VCaP (cell line): ENCODE measurements at regions not wholly inside any gene's neighbourhood (a gene's known extent, or its start where the extent isn't known, plus 50 kb on each side); places are given as distances from the start of the nearest gene placed in this dataset.

ENCODE experiments used
- H3K27ac ChIP-seq: fragments of 450-650 bp; 2 replicates; pipeline ENCODE4 v1.5.1; 2017
- TF ChIP-seq, protein P1 (sequence below): fragments of 450-650 bp; conservative IDR thresholded peaks from 2 replicates; pipeline ENCODE4 v1.5.1; 2017; ENCODE audit warnings: mild to moderate bottlenecking, moderate library complexity

DNA sequence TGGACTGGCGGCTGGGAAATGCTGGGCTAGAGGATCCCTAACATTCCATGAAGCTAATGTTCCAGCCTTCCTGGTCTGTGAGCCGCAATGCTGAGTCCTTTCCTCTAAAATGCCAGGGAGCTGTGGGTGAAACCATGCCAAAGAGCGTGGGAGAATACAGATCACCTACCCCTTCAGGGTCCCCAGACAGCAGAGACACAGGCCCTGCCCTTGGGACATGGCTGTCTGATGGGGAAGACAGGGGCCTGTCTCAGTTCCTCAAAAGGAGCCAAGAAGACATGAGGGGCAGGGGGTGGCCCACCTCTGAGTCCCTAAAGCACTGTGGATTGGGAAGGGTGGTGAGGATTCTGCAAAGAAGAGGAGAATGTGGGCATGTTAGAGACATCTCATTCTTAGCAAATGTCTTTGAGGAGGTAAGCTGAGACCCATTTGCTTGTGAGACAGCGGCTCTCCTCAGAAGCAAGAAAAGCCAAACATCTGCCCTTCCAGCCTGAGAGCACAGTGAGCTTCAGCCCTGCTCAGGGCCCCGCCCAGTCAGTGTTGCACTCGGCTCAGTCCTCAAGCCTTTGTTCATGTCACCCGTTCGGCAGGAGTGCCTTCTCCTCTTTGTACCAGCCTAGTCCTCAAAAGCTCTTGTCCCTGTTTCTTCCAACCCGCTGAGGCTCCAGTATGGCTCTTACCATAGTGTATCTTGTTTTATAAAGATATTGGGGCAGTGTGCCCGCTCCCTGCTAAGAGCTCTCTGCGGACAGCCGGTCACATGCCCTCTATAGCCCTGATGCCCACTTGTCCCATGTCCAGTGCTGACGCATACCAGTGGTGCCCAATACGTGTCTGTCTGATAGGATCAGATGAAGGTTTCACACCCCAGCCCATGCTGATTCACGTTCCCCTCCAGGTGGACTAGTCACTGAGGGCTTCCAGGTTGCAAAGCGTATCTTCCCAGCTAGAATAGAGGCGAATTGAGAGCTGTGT, 286.2 kb downstream of the CYP26B1 start:
- TF ChIP-seq, protein P1, sequence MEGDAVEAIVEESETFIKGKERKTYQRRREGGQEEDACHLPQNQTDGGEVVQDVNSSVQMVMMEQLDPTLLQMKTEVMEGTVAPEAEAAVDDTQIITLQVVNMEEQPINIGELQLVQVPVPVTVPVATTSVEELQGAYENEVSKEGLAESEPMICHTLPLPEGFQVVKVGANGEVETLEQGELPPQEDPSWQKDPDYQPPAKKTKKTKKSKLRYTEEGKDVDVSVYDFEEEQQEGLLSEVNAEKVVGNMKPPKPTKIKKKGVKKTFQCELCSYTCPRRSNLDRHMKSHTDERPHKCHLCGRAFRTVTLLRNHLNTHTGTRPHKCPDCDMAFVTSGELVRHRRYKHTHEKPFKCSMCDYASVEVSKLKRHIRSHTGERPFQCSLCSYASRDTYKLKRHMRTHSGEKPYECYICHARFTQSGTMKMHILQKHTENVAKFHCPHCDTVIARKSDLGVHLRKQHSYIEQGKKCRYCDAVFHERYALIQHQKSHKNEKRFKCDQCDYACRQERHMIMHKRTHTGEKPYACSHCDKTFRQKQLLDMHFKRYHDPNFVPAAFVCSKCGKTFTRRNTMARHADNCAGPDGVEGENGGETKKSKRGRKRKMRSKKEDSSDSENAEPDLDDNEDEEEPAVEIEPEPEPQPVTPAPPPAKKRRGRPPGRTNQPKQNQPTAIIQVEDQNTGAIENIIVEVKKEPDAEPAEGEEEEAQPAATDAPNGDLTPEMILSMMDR = no peak
- H3K27ac ChIP-seq = no peak overlapping the region

- TF ChIP-seq, protein P1 = no peak
- H3K27ac ChIP-seq = no peak overlapping the region
Measured at GRCh38 chr2:71860381-71860926, 287.2 kb downstream of the CYP26B1 start.

GRCh38 chr2:71859211-71859847, 288.3 kb downstream of the CYP26B1 start:
- TF ChIP-seq, protein P1 = no peak
- no peak overlapping the region for H3K27ac ChIP-seq

- no peak overlapping the region for H3K27ac ChIP-seq
- TF ChIP-seq, protein P1 = no peak
Measured at GRCh38 chr2:71858071-71858470, 289.6 kb downstream of the CYP26B1 start.

GRCh38 chr2:71857636-71858035, 290.0 kb downstream of the CYP26B1 start:
- H3K27ac ChIP-seq = no peak overlapping the region
- TF ChIP-seq, protein P1 = no peak

GRCh38 chr2:71856773-71857525, 290.7 kb downstream of the CYP26B1 start:
- no peak overlapping the region for H3K27ac ChIP-seq
- TF ChIP-seq, protein P1 = no peak

DNA sequence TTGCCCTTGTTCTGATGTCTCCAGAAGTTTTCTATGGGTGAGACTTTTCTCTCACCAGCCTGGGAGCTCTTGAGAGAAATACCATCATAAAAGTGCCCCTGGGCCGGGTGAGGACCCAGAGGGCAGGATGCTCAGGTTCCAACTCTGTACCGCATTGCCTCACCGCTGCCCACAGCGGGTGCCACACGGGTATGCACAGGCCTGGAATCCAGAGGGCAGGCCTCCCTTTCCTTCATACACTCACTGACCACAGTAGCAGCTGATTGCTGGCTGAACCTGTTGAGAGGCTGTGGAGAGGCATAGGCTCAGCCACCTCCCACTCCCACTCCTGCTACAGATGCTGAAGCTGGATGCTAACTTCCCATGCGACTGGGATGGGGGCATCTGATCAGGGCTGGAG, 293.8 kb downstream of the CYP26B1 start:
- no peak overlapping the region for H3K27ac ChIP-seq
- TF ChIP-seq, protein P1 = no peak
